HepG2 (cell line): ENCODE measurements at regions not wholly inside any gene's neighbourhood (a gene's known extent, or its start where the extent isn't known, plus 50 kb on each side); places are given as distances from the start of the nearest gene placed in this dataset.
A peak's percentile ranks its signal among the peaks of the same experiment; 100 is the strongest.

Experiments used
- DDIT3 ChIP-seq: sonication (generic); formaldehyde crosslinking; IDR thresholded peaks from 2 replicates; pipeline ENCODE4 v1.4.0; 2020; ENCODE audit warnings: mild to moderate bottlenecking, missing genetic modification reagents
- KLF11 ChIP-seq: IDR thresholded peaks from 2 replicates; pipeline ENCODE4 v1.6.1; 2016; ENCODE audit warnings: missing compliant biosample characterization
- KMT2B ChIP-seq: IDR thresholded peaks from 2 replicates; pipeline ENCODE4 v1.6.1; 2016; ENCODE audit warnings: missing genetic modification reagents, missing compliant biosample characterization
- PHF21A ChIP-seq: sonication (generic); formaldehyde crosslinking; IDR thresholded peaks from 2 replicates; pipeline ENCODE4 v1.5.0; 2020; ENCODE audit warnings: mild to moderate bottlenecking, missing genetic modification reagents
- RARA ChIP-seq: IDR thresholded peaks from 2 replicates; pipeline ENCODE4 v1.6.1; 2016; ENCODE audit warnings: missing genetic modification reagents, missing compliant biosample characterization
- TARDBP ChIP-seq: sonication (generic); formaldehyde crosslinking; IDR thresholded peaks from 2 replicates; pipeline ENCODE4 v1.8.0; 2022; ENCODE audit warnings: mild to moderate bottlenecking, missing genetic modification reagents
- XRCC5 ChIP-seq: fragments of 200-400 bp; formaldehyde crosslinking; optimal IDR thresholded peaks from 2 replicates; pipeline ENCODE3; 2017; ENCODE audit warnings: mild to moderate bottlenecking, low read length
- ZNF646 ChIP-seq: sonication (generic); formaldehyde crosslinking; IDR thresholded peaks from 2 replicates; pipeline ENCODE4 v1.9.0; 2021; ENCODE audit warnings: mild to moderate bottlenecking, missing genetic modification reagents
- ZNF703 ChIP-seq: sonication (generic); formaldehyde crosslinking; IDR thresholded peaks from 2 replicates; pipeline ENCODE4 v1.5.1; 2020; ENCODE audit warnings: missing genetic modification reagents, mild to moderate bottlenecking, moderate library complexity, borderline replicate concordance
- ZNF761 ChIP-seq: sonication (generic); formaldehyde crosslinking; conservative IDR thresholded peaks from 2 replicates; pipeline ENCODE4 v1.4.0; 2020; ENCODE audit warnings: mild to moderate bottlenecking, missing genetic modification reagents

GRCh38 chr2:43000242-43001054 is 208.1 kb upstream of the HAAO start (continued):
- TF ChIP-seq ZNF646 (CRISPR knock-in tag) (0 out of 2 replicates have a peak, but pooled peaks have one; percentile 11), DDIT3 (no peak), ZNF761 (0 out of 2 replicates have a peak, but pooled peaks have one; percentile 39), ZNF703 (CRISPR knock-in tag) (no peak), PHF21A (CRISPR knock-in tag) (peak; percentile 75; the same call in 1 of the 2 replicates), TARDBP (CRISPR knock-in tag) (peak; percentile 53; the same call in 1 of the 2 replicates), KLF11 (CRISPR knock-in tag) (no peak), RARA (CRISPR knock-in tag) (peak; percentile 65), XRCC5 (peak; percentile 64), KMT2B (0 out of 2 replicates have a peak, but pooled peaks have one; percentile 31)
